GM19452 (cell line): ENCODE measurements at regions not wholly inside any gene's neighbourhood (a gene's known extent, or its start where the extent isn't known, plus 50 kb on each side); places are given as distances from the start of the nearest gene placed in this dataset.
"Not testable (repeated sequence)": the region's sequence is repeated elsewhere in the genome, so short reads cannot be mapped to it uniquely, and the experiment has no call there.

Experiments
- ATAC-seq: cut with Tn5 transposase; IDR thresholded peaks from one replicate; pipeline ENCODE4 v1.9.1; 2021; ENCODE audit not compliant: unreplicated experiment

DNA sequence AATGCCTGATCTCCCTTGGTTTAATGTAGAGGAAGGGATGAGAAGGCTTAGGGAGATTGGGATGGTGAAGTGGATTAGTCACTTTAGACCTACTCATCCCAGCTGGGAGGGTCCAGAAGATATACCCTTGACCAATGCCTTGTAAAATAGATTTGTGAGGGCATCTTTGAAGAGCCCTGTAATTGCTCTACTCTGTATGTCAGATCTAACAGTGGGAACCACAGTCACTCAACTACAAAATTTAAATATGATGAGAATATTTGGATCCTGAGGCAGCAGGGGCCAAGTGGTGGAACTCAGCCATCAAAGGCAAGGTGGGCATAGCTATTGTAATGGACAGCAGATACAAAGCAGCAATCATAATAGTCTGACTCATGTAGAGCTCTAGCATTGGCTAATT is 1272.9 kb upstream of the CITED2 start:
- ATAC-seq: not testable (repeated sequence)

DNA sequence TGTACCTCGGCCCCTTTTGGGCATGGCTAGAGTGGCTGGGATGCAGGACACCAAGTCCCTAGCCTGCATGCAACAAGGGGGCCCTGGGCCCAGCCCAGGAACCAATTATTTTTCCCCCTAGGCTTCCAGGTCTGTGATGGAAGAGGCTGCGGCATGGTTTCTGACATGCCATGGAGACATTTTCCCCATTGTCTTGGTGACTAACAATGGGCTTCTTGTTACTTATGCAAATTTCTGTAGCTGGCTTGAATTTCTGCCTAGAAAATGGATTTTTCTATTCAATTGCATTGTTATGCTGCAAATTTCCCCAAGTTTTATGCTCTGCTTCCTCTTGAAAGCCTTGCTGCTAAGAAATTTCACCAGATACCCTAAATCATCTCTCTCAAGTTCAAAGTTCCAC is 1269.6 kb upstream of the CITED2 start:
- no peak for ATAC-seq

DNA sequence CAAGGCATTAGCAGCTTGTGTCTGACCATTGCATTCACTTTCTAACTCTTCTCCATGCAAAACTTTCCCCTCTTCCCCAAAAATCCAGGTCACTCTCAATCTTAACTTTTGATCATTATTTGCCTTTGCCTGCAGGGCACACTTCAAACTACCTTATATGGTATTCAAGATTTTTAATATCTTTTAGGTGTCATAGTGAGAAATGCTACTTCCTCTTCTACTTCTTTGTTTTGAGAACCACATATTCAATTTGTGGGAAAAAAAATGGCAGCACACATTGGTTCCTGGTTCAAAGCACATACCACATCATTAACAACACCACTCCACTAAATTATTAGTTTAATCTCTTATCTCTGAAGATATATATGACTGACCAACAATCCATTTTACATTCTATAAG is 1267.0 kb upstream of the CITED2 start:
- peak; percentile 71 for ATAC-seq

DNA sequence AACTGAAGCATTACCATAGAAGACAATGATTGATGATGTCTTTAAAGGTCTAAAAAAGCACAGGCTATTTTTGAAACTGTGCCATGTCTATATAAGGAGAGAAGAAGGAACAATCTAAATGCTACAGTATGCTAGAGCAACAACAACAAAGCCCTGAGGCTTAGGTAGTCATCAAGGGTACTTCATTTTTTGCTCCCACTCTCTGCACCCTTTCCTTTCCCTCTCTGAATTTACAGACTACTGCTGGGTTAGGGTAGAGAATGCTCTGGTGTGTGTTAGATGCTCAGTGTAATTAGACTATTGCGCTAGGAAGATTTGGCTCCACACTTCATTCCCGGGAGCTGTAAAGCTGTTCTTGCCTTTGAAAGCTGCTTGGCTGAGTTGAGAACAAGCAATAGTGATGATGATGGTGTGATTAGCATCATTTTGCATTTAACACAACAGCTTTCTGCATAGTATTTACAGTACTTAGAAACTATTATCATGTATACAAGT is 1262.5 kb upstream of the CITED2 start:
- peak; percentile 11 for ATAC-seq

DNA sequence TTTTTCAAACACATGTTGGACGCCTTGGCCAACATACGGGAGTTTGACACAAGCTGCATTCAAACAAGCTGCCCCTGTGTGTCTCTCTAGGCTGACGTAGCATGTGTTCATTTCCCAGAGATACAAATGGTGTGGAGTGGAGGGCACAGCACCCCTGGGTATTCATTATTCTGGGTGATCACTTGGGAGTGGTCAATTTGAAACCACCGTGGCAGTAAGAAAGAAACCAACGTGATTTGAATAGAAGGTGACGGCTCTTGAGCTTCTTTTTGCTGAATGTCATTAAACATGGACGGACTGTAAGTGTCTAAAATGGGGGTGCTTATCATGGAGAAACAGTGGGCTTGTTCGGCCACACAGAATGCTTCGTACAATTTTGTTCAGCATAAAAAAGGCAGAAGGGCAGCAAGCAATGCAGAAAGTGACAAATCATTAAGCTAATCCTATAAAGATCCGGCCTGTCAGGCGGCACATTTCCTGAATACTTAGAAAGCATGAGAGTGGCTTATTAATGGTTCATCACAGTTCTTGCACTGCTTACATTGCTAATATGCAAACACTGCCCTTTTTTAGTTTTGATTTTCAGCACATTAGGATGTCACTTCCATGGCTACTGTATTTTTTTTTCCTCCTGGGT is 1261.9 kb upstream of the CITED2 start:
- ATAC-seq: peak; percentile 57

DNA sequence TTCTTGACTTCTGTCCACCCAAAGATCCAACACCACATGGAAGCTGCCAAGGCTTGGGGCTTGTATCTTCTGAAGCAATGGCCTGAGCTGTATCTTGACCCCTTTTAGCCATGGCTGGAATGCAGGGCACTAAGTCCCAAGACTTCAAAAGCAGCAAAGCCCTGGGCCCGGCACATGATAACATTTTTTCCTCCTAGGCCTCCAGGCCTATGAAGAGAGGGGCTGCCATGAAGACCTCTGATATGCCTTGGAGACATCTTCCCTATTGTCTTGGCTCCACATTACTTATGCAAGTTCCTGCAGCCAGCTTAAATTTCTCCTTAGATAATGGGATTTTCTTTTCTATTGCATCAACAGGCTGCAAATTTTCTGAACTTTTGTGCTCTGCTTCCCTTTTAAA is 1252.6 kb upstream of the CITED2 start:
- ATAC-seq: no peak

DNA sequence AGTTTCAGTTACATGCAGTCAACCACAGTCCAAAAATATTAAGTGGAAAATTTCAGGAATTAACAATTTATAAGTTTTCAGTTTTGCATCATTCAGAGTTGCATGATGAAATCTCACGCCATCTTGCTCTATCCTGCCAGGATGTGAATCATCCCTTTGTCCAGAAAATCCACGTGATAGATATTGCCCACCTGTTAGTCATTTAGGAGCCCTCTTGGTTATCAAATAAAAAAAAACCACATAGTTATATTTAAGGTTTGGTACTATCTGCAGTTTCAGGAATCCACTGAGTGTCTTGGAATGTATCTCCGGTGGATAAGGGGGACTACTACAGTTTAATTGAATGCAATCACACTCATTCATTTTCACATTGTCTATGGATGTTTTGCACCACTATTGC is 1249.0 kb upstream of the CITED2 start:
- no peak for ATAC-seq

DNA sequence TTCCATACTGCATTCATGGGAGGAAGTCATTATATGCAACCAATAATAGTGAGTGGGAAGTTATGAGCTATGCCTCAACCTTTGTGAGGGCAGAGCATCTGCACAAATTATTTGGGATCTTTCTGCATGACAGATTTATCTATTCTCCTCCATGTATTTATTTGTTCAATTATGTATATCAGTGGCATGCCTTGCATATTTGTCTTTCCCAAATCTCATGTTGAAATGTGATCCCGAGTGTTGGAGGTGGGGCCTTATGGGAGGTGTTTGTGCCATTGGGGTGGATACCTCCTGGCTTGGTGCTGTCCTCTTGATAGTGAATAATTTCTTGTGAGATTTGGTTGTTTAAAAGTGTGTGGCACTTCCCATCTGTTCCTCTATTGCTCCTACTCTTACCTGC is 1246.0 kb upstream of the CITED2 start:
- ATAC-seq: no peak

DNA sequence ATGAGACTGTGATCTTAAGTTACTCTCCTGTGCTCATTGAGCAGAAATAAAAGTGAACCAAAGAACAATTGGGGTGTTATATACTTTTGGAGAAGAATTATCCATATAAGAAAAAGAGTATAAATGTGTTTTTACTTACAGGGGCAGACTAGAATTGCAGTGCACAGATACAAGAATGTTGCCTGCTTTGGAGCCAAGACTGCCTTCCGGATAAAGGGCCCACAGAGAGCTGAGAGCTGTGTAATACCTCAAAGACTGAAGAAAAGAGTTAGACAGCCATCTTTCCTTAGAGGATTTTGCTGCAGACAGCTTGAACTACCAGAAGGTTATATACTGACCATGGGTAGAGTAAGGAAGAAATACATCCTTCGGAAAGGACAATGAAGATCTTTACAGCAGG is 1235.5 kb upstream of the CITED2 start:
- ATAC-seq: no peak

DNA sequence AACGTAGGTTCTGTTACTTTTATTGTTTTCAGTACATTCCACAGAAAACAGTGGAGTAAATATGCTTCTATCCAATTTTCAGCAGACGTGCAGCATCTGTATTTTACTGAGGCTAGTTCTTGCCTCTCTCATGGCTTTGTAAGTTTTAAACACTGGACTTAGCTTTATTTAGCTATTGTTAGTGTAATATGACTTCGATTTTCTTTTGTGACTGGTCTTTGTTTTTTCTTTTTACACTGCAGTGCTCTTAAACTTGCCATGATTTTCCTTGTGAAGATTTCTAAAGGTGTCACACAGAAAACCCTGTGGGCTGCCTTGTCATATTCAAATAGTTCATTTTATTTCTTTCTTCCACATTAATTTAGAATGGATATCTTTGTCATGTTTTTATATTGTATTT is 1234.9 kb upstream of the CITED2 start:
- ATAC-seq: no peak

DNA sequence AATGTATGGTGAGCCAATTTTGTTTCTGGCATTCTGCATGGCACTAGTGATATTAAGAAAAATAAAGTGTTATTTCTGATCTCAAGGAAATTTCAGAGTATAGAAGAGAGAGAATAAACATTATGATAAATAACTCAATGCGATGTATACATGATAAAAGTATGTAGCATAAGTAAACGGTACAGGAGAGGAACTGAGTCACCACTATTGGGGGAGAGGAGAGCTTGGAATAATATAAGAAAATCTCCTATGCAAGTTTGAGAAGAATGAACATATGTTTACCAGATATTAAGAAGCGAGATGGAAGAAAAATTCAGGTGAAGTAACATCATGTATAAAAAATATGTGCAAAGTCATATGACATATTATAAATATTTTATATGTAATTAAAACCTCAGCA is 1230.3 kb upstream of the CITED2 start:
- ATAC-seq: no peak

DNA sequence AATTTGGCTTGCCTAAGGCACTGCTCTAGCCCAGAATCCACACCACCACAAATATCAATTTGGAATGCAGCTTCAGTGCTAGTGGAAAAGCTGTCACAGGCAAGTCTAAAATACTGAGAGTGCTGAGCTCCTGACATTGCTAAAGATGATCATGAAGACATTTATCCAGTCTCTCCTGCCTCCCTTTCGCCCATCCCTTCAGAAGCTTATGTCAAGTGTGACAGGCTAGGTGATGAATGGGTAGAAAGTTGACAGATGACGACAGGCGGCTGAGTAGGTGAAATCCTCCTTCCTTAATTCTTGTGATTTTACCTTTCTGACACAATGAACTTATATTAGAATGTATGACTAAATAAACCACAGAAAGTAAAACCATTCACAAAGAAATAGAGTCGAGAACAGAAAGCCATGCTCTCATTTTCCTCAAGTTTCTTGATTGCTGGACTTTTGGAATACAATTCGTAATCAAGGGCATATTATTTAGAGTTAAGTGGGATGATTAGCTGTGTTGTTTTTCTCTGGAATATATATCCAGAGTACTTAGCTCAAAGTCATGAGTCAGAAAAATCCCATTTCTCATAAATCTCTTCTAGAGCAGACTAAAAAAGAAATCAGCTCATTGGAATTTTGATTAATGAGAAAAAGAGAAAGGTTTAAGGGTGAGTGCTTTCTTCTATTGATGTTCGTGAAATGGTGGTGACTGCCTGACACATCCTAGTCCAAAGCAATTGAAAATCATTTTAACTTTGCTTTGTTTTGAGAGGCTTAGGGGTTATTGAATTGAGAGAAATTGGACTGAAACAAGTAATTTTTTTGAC is 1228.2 kb upstream of the CITED2 start:
- ATAC-seq: no peak

DNA sequence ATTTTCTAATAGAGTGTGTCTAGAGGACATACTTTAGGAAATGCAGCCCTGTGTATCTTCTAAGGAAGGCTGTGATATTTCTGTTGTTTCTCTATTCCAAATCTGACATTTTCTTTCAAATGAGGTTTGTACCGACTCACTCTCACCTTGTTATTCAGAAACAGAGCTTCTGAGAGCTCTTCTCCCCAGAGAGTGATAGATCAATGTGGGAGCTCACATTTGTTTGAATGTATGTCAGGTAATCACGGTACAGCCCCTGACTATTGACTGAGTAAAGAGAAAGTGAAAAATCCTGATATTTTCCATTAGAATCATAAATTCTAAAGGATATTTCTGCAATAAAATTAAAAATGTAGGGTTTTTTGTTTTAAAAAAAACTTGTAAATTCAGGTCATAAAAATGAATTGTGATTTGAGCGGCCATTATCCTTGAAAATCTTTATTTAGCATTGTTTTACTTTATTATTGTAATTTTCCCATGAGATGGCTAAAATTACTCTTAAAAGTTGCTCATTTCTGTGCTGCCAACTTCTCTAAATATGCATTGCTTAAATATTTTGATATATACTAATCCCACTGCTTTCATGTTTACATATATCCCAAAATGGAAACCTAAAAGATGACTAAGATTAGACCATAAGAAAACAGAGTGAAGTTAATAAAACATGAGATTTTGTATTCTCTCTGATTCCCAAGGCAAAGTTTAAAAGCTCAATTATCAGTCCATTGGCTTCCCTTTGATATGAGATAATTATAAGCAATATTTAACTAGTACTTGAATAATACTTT is 1226.8 kb upstream of the CITED2 start:
- no peak for ATAC-seq

DNA sequence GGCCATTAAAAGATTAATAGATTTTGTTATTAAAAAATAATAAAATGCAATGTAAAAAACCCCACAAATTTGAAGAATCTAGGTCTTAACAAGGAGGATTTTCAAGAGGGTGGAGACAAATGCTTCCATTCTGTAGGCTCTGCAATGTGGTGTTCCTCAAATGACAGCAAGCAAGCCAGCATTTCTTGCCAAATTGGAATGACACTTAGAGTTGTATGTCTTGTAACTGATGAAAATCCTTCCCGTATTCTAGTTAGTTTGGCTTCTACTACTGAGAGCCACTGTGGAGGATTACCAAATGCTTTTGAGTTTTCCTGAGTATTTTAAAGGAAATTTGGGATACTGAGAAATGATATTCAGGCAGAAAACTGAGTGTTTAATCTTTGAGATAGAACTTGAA is 1225.5 kb upstream of the CITED2 start:
- ATAC-seq: no peak

DNA sequence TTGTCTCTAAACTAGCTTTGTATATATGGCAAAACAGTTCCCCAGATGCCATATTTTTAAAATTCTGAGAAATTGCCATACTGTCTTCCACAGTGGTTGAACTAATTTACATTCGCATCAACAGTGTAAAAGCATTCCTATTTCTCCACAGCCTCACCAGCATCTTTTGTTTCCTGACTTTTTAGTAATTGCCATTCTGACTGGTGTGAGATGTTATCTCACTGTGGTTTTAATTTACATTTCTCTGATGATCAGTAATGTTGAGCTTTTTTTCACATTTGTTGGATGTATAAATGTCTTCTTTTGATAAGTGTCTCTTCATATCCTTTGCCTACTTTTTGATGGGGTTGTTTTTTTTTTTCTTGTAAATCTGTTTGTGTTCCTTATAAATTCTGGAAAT is 1222.7 kb upstream of the CITED2 start:
- ATAC-seq: no peak

DNA sequence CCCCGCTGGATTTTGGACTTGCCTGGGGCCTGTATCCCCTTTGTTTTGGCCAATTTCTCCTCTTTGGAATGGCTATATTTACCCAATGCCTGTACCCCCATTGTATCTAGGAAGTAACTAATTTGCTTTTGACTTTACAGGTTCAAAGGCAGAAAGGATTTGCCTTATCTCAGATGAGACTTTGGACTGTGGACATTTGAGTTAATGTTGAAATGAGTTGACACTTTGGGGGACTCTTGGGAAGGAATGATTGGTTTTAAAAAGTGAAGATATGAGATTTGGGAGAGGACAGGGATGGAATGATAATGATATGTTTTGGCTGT is 1220.3 kb upstream of the CITED2 start:
- no peak for ATAC-seq

DNA sequence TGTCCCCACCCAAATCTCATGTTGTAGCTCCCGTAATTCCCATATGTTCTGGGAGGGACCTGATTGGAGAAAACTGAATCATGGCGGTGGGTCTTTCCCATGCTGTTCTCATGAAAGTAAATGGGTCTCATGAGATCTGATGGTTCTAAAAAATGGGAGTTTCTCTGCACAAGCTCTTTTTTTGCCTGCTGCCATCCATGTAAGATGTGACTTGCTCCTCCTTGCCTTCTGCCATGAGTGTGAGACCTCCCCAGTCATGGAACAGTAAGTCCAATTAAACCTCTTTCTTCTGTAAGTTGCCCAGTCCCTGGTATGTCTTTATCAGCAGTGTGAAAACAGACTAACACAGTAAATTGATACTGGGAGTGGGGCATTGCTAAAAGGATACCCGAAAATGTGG is 1218.4 kb upstream of the CITED2 start:
- no peak for ATAC-seq

DNA sequence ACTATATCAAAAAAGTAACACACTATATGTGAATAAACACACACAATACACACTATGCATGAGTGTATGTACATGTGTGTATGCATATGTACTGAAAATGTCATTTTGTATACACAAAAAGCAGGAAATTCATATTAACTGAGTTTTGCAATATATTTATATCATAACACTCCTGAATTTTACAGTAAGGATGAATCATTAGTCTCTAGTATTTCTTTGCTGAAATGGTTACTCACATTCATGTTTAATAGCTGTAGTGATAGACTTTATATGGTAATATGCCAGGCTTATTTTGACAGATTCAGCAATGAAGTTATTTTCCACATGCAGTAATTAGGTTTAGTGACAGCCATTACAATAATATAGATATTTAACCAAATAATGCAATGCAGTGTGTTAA is 1216.2 kb upstream of the CITED2 start:
- ATAC-seq: no peak

DNA sequence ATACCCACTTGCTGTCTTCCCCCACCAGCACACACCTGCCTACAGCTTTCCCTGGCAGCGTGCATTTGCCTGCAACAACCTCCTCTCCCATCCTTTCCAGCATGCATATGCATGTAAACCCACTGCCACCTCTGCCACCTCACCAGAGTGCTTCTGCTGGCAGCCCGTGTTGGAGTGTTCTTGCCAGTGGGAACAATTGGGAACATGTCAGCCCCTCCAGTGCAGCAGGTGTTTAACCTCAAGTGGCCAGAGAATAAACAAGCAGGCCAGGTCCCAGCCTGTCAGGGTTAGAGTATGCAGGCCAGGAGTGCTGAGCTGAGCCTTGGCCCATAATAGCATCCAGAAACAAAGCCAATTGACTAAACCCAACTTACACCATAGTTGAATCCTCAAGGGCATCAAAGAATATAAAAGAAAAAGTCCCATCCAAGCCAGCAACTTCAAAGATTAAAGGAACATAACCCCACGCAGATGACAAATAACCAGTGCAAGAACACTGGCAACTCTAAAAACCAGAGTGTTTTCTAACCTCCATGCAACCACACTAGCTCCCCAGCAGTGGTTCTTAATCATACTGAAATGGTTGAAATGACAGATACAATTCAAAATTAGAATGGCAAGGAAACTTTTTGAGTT is 1212.1 kb upstream of the CITED2 start:
- peak; percentile 77 for ATAC-seq

DNA sequence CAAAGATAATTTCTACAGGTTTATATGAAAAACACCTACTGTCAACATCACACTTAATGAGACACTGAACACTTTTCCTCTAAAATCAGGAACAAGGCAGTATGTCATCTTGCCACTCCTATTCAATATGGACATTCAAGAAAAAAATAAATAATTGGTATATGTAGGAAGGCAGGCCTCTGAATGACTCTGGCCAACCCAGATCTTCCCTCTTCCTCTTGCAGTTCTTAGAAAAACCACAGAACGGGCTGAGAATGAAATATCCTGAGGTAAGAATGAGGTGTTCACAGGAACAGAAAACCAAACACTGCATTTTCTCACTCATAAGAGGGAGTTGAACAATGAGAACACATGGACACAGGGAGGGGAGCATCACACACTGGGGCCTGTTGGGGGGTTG is 1207.2 kb upstream of the CITED2 start:
- ATAC-seq: no peak

DNA sequence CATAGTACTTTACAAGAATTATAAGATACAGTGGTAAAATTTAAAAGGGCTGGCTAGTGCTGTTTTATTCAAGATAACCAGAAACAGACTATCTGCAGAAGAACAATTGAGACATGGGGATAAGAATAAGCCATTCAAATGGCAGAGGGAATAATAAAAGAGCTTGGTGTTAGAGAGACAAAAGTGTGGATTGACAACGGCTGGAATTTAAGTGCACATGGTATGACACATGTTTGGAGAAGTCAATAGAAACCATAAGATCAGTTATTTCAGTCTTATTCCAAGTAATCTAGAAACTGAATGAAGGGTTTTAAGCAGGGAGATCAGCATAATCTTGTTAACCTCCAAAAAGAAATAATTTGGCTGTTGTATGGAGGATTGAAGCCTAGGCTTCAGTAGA is 1205.5 kb upstream of the CITED2 start:
- ATAC-seq: no peak
